GM21528 (cell line): ENCODE measurements at regions not wholly inside any gene's neighbourhood (a gene's known extent, or its start where the extent isn't known, plus 50 kb on each side); places are given as distances from the start of the nearest gene placed in this dataset.

Source experiments
- ATAC-seq: cut with Tn5 transposase; IDR thresholded peaks from one replicate; pipeline ENCODE4 v1.9.1; 2021; ENCODE audit warnings: mild to moderate bottlenecking, moderate library complexity; ENCODE audit not compliant: unreplicated experiment, low FRiP score

DNA sequence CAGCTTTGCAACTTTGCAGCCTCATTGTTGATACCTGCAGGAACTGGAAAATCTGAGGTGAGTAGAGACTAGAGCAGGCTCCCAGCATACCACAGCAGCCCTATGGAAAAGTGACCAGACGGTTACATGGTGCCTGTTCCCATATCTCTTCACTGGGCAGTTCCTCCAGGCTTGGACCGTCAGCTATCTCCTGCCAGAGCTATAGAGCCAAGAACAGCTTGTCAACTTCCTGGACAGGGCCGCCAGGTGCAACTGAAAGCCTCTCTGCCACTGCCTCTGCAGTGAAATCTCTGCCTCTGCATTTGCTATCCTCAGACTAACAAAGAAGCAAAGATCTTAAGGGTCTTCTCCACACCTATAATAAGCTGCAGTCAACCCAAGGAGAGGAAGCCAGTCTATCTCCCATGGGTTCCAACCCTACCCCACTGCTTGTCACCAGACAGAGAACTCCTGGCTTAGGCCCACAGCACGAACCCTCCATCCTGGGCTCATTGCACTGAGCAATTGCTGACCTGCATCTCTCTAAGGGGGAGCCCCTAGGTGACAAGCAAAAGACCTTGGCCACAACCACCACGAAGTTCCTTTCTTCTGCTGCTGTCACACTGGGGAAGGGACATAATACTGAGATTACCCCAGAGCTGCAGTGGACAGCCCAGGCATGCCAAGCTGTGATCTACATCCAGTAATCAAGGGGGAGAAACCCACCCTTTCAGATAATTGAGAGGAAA, 60.1 kb upstream of the KHDRBS2 start:
- no peak for ATAC-seq

DNA sequence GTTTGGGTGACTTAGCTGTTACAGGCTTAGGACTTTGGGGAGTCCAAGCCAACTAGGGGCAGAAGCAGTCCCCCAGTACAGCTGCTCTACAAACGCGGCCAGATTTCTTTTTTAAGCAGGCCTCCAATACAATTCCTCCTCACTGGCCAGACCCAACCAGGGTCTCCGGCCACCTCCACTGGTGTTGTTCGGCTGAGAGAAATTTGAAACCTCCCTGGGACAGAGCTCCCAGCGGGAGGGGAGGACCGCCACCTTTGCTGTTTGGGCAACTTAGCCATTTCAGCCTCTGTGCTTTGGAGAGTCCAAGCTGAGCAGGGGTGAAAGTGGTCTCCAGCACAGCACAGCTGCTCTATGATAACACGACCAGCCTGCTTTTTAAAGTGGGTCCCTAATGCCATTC, 59.4 kb upstream of the KHDRBS2 start:
- ATAC-seq, result no peak

DNA sequence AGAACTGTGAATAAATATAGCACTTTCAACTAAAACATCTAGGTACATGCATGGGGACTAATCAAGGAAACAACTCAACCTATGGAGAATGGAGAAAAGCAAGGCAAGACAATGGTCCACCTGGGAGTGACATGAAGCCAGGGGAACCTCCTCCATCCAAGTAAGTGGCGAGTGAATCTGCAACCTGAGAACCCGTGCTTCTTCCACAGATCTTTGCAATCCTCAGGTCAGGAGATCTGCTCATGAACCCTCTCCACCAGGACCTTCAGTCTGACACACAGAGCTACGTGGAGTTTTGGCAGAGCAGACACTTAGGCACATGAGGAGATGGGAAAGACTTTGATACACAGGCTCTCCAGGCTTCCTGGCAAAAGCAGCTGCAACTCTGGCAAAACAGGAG, 58.8 kb upstream of the KHDRBS2 start:
- no peak for ATAC-seq

DNA sequence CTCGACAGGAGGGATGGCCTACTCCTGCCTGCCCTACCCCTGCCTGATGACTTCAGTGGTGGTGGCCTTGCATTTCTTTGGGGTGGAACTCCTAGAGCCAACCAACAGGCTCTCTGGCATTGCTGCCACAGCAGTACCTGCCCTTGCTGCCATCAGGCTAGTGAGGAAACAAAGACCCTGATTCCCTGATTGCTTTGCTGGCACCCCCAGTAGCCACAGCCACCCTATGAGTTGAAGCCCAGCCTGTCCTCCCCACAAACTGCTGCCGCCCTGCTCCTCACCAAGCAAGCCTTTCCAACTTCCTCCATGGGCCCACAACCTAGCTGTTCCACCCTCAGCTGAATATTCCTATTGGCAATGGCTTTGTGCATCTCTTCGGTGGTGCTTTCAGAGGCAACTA, 52.5 kb upstream of the KHDRBS2 start:
- no peak for ATAC-seq
